ENCODE measurements at regions not wholly inside any gene's neighbourhood (a gene's known extent, or its start where the extent isn't known, plus 50 kb on each side); places are given as distances from the start of the nearest gene placed in this dataset.
"Not testable (repeated sequence)": the region's sequence is repeated elsewhere in the genome, so short reads cannot be mapped to it uniquely, and the experiment has no call there.

GRCh38 chr12:67070604-67071003 lies 198.6 kb upstream of the CAND1 start:
- no peak for DNase-seq (ENCODE audit: low read depth in 2 of 2)

DNA sequence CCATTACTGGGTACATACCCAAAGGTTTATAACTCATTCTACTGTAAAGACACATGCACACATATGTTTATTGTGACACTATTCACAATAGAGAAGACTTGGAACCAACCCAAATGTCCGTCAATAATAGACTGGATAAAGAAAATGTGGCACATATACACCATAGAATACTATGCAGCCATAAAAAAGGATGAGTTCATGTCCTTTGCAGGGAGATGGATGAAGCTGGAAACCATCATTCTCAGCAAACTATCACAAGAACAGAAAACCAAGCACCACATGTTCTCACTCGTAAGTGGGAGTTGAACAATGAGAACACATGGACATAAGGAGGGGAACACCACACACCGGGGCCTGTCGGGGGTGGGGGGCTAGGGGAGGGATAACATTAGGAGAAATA lies 196.9 kb upstream of the CAND1 start:
- not testable (repeated sequence) for DNase-seq (ENCODE audit: low read depth in 2 of 2)

DNA sequence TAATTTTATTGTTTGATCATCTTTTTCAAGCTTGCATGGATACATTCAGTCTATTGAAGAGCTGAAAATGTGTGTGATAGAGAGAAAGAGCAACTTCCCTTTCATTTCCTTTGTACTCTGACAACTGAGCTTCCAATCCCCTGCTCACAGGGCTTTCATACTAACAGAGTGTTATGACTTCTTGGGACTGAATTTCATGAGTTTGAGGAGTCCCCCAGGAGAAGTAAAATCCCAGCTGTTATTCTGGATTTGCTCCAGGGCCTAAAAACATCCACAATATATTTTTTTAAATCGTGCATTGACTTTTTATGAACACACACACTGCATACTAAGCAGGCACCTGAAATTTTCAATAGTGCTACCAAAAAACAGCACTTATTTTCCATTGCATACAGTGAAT lies 195.8 kb upstream of the CAND1 start:
- DNase-seq (ENCODE audit: low read depth in 2 of 2) = no peak

- DNase-seq (ENCODE audit: low read depth in 2 of 2) = no peak
Observed at GRCh38 chr12:67074072-67074471, 195.1 kb upstream of the CAND1 start.

DNA sequence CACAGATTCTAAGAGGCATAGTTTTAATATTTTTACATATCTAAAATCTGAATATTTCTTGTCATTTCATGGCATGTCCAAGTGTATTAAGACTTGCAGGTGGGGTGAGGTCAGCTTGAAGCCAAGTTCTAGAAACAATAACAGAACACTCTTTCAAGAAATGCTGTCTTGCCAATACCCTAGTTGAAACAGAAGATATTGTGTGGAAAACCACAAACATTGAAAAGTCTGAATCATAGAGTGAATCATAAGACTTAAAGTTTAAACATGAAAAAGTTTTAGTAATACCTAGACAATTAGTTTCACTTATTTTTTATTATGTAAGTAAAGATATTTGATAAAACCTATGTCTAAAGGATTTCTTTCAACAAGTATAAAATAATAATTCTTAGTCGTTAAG lies 191.5 kb upstream of the CAND1 start:
- DNase-seq (ENCODE audit: low read depth in 2 of 2) = no peak

GRCh38 chr12:67078957-67079356 lies 190.2 kb upstream of the CAND1 start:
- no peak for DNase-seq (ENCODE audit: low read depth in 2 of 2)

- DNase-seq (ENCODE audit: low read depth in 2 of 2) = no peak
Observed at GRCh38 chr12:67080637-67081036, 188.5 kb upstream of the CAND1 start.

- no peak for DNase-seq (ENCODE audit: low read depth in 2 of 2)
Observed at GRCh38 chr12:67082221-67082620, 186.9 kb upstream of the CAND1 start.

DNA sequence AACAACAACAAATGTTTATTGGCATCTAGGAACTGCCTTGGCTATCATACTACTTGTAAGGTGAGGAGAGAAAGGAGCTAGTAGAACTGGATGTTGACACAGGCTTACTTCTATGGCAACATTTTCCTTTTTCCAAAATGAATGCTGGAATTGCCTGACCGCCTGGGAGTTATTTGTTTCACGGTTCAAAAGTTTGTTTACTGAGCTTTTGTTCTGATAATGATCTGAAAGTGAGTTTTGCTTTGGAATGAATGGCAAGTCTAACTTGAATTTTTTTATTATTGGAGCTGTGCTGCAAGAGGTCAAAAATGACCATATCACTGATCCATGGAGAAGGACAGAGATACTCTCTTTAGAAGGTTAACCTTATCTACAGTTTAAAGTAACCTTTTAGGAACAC lies 183.5 kb upstream of the CAND1 start:
- DNase-seq (ENCODE audit: low read depth in 2 of 2) = no peak

DNA sequence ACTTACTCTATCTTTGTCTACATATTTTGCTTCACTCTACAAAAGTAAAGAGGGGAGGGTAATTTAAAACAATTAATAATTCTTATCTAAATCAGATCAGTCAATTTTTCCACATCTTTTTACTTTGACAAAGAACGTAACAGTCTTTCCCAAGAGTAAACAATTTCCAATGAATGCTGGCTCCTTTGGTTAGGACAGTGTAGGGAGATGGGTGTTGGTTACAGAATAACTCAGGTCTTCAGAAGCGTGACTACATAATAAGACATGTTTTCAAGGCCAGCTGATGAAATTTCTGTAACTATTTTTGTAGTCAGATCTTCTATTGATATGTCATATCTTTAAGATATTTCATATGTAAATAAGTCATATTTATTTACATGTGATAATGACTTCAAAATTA lies 183.0 kb upstream of the CAND1 start:
- DNase-seq (ENCODE audit: low read depth in 2 of 2) = no peak

DNA sequence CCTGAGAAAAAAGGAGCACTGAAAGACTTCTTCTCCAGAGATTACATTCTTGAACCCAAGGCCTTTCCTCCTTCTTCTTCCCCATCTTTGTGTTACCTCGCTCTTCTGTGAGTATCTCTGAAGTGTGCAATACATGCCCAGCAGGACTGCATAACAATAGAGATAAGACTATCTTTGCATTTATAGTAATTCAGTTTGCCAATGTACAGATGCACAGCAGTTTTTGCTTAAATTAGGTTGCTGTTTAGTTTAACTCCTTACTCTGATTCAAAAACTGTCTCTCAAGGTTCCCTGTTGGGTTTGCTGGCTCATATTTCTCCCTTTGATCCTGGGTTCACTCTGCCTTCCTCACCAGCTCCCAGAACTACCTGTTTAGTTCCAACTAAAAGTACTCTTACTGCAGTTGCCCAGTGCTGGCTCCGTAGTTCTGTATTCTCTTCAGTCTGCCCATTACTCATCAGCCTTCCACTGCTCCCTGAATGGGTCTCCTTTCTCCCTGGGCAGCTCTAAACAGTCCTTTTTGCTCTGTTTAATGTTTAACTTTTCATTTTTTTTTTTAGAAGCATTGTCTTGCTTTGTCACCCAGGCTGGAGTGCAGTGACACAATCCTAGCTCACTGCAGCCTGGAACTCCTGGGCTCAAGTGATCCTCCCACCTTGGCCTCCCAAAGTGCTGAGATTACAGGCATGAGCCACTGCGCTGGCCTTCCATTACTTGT lies 180.6 kb upstream of the CAND1 start:
- no peak for DNase-seq (ENCODE audit: low read depth in 2 of 2)

- no peak for DNase-seq (ENCODE audit: low read depth in 2 of 2)
Observed at GRCh38 chr12:67091204-67091603, 178.0 kb upstream of the CAND1 start.

- DNase-seq (ENCODE audit: low read depth in 2 of 2) = no peak
Observed at GRCh38 chr12:67091678-67092077, 177.5 kb upstream of the CAND1 start.

DNA sequence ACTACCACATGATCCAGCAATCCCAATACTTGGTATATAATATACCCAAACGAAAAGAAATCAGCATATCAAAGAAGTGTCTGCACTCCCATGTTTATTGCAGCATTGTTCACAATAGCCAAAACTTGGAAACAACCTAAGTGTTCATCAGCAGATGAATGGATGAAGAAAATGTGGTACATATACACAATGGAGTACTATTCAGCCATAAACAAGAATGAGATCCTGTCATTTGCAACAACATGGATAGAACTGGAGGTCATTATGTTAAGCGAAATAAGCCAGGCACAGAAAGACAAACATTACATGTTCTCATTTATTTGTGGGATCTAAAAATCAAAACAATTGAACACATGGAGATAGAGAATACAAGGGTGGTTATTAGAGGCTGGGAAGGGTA lies 176.2 kb upstream of the CAND1 start:
- not testable (repeated sequence) for DNase-seq (ENCODE audit: low read depth in 2 of 2)

DNA sequence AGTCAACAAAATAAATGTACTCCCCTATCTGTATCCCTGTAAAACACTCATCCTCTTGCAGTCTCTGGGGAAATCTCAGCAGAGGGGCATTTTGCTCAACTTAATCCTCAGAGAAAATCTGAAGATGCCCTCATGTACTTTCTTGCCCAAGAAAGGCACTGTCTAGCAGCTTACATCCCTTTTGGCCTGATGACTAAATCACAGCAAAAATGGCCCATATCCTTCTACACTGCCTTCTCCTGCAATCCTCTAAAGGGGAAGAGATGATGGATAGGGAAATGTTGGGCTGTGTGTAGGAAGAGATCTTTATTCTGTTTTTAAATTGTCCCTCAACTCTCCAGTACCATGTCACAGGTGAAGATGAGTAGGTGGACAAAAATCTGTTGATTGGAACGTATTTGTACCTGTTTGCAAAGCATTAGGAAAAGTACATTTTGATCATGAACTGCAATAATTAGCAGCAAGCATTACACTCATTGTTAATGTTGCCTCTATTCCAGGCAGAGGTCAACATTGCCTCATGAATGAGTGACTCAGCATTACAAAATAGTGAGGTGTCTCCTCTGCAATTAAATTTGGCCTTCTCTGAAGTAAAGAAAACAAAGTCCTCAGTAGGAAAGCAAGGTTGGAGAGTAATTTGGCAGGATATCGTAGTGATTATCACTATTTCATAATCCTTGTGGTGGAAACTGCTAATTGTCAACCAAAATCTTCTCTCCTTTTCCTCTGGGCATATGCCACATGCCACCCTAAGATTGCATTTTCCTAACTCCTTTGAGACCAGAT lies 172.4 kb upstream of the CAND1 start:
- no peak for DNase-seq (ENCODE audit: low read depth in 2 of 2)

DNA sequence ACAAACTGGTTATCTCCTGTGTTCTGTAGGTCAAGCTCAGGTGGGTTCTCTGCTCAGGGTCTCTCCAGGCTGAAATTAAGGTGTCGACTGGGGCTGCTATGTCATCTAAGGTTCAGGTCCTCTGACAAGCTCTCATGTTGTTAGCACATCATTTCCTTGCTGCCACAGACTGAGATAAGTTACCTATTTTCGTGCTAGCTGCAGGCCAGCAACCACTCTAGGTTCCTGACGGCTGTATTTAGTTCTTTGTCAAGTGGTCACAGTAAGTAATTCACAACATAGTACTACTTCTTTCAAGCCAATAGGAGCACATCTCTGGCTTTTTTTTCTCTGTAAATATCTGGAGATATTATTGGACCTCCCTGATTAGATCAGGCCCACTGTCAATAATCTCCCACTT lies 169.3 kb upstream of the CAND1 start:
- no peak for DNase-seq (ENCODE audit: low read depth in 2 of 2)

- DNase-seq (ENCODE audit: low read depth in 2 of 2) = no peak
Observed at GRCh38 chr12:67103521-67103920, 165.6 kb upstream of the CAND1 start.

DNA sequence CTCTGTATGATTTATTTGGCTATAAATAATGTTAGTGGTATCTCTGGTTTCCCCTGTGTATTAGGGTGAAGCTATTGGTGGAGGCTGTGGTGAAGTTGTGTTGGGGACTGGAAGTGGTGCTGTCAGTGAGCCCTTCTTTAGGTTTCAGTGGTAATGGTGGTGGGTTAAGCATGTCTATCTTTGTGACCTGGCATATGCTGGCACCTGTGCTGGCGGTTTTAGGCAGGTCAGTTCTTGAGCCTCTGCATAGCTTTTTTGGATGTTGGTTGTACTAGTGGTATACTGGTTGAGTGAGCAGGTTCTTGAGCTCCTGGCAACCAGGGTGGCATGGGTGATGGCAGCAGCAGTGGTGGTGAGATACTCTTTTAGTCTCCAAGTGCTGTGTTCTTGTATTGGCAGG lies 161.9 kb upstream of the CAND1 start:
- no peak for DNase-seq (ENCODE audit: low read depth in 2 of 2)

GRCh38 chr12:67107751-67108269 lies 161.3 kb upstream of the CAND1 start:
- DNase-seq (ENCODE audit: low read depth in 2 of 2) = peak in 1 of 2 donors; percentile 1

- peak in 1 of 2 donors; percentile 3 for DNase-seq (ENCODE audit: low read depth in 2 of 2)
Observed at GRCh38 chr12:67110345-67110744, 158.8 kb upstream of the CAND1 start.

DNA sequence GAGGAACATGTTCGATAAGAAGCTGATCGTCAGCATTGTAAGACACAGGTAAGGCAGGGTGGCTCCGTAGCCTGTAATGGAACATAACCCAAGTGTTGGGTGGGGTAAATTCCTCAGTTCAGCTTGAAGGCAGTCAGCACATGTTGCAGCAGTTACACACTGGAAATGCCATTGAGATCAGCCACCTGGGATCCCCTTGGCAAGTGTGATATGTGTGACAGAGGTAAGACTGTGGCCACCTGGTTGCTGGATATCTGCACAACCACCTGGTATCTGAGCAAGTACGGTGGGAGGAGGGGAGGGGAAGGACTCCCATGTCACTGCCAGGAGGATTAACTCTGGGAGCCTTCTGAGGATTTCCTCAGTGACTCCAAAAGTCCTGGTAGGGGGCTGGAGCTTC lies 158.0 kb upstream of the CAND1 start:
- no peak for DNase-seq (ENCODE audit: low read depth in 2 of 2)

DNA sequence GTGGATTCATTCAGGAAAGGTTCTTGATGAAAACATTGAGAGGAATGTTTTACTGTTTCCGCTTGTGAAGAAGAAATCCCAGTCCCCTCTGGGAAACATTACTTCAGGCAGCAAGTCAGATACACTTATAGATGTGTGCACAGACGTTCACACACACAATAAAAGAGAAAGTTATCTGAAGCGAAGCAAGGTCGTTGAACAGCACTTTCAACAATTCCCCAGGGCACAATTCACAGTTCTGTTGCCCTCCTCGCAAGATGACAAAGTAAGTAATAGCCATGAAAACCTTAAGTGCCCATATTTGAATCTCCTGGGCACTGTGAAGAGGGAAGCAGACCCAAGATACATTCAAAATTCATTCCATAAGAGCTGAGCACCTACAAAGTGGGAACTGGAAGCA lies 156.6 kb upstream of the CAND1 start:
- no peak for DNase-seq (ENCODE audit: low read depth in 2 of 2)

DNA sequence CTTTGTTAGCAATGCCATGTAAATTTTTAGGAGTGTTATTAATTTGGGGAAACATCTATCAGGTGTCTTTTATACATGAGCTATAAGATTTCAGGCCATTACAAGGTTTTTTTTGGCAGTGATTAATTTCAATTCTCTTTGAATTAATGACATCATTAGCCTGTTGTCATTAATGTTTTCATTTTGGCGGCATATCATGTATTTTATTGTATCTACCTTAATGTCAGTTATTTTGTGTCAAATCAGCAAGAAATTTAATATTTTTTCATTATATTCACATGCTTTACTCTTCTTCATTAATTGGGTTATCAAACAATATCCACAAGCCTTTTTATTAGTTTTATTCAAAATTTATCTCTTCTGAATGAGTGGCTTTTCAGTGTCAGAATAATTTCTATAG lies 153.0 kb upstream of the CAND1 start:
- DNase-seq (ENCODE audit: low read depth in 2 of 2) = no peak

Measured in lung microvascular endothelial cell (primary cell).